ENCODE measurements at regions not wholly inside any gene's neighbourhood (a gene's known extent, or its start where the extent isn't known, plus 50 kb on each side); places are given as distances from the start of the nearest gene placed in this dataset.
"Not testable (repeated sequence)": the region's sequence is repeated elsewhere in the genome, so short reads cannot be mapped to it uniquely, and the experiment has no call there.

DNA sequence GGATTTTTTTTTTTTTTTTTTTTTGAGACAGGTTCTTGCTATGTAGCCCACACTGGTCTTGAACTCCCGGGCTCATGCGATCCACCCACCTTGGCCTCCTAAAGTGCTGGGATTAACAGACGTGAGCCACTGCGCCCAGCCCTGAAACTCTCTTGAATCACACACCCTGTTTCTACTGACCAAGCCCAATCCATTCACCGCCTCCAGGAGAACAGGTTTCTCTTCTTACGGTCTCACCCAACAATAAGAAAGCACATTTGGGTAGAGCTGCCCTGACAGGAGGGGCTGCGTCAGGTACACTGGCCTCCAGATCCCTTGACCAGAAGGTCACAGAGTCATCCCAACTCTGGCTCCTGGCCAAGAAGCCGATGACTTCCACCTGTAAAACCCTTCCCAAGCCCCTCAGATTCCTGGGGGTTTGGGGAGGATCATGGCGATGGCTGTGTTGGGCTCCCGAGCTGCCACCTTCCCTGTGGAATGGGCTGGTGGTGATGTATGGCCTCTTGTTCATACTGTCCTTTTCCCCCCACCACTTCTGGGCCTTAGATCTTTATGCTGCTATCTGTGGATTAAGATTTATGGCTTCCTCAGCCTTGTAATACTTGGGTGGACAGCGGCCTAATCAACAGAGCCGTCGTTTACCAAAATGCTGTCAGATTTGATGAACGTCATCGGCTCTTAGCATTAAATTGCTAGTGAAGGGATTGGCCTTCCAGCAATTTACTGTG lies 89.1 kb downstream of the KATNIP start:
- no peak for DNase-seq (ENCODE audit: low read depth)

DNA sequence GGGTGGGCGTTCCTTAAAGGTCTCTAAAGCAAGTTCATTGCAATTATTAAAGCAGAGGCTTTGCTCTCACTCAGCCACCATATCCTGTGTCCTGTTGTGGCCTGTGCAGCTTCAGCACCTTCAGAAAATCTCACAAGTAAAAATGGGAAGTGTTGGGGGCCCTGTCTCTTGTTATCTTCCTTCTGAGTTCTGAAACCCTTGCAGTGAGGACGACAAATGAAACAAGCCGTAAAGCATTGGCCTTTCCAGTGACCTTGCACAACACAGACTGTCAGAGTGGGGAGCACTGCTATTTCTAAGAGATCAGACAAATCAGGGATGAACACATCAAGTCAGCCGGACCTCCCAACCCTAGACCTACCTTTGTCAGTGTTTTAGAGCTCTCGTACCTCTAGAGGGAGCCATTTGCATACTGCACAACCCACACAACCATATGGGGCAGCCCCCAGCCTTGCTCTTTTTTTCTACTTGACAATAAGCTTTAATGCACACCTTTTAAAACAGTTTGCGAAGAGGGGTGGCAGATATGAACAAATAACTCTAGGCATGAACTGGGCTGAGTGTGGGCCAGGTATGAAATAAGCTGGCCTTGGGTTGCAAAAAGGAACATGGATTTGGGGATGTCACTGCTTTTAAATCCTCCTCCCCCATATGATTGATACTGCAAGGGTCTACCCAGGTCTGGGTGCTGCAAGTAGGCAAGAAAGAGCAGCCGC lies 89.8 kb downstream of the KATNIP start:
- DNase-seq (ENCODE audit: low read depth): peak; percentile 49

DNA sequence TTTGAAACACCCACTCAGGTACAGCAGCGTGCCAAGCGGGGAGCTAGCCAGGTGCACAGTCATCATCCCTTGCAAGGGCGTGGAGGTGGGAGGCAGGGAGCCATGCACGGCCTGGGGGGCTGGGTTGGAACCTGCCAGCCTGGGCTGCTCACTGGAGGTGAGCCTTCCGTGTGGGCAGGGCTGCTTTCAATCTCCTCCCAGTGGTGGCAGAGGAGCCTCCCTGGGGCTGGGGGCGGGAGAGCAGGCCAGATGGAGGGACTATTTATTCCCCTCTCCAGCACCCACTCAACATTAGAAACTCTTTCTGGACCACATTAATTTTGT lies 90.3 kb downstream of the KATNIP start:
- DNase-seq (ENCODE audit: low read depth): no peak

DNA sequence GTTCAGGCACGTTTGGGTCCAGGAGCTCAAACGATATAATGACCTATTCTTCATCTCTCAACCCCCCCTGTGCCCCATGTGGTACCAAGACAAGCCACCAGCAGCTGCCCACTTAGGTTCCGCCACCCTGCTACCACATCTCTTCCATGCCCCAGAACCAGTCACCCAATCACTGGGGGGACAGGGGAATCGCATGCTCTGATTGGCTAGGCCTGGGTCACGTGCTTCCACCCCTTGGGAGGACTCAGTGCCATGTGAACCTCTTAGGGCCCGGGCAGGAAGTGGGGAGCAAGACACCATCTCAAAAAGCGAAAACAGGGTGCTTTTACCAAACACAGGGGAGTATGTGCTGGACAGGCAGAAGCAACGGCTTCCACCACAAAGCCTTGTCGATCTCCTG lies 91.3 kb downstream of the KATNIP start:
- no peak for DNase-seq (ENCODE audit: low read depth)

DNA sequence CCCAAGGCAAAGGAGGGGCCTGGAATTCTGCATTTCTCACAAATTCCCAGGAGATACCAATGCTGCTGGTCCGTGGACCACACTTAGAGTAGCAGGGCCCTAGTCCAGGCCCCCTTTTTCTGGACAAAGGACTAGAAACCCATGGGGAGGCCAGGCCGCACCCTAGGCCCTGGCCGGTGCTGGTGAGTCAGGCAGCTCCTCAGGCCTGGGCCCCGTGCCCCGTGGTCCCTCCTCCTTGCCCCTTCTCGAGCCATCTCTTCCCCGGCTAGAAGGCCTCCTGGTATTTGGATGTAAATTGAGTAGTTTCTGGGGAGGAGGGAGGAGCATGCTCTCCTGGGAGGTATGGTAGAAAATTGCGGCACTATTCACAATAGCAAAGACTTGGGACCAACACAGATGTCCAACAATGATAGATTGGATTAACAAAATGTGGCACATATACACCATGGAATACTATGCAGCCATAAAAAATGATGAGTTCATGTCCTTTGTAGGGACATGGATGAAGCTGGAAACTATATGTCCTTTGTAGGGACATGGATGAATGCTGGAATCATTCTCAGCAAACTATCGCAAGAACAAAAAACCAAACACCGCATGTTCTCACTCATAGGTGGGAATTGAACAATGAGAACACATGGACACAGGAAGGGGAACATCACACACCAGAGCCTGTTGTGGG lies 91.9 kb downstream of the KATNIP start:
- not testable (repeated sequence) for DNase-seq (ENCODE audit: low read depth)

DNA sequence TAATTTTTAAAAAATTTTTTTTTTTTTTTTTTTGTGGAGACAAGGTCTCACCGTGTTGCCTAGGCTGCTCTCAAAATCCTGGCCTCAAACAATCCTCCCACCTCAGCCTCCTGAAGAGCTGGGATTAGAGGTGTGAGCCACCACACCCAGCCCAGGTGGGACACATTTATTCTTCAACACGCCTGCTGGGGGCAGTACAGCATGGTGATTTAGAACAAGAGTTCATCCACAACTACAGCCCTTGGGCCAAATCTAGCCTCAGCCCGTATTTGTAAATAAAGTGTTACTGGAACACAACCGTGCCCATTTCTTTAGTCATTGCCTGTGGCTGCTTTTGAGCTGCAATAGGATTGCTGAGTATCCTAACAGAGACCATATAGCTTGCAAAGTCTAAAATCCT lies 92.8 kb downstream of the KATNIP start:
- peak; percentile 15 for DNase-seq (ENCODE audit: low read depth)

DNA sequence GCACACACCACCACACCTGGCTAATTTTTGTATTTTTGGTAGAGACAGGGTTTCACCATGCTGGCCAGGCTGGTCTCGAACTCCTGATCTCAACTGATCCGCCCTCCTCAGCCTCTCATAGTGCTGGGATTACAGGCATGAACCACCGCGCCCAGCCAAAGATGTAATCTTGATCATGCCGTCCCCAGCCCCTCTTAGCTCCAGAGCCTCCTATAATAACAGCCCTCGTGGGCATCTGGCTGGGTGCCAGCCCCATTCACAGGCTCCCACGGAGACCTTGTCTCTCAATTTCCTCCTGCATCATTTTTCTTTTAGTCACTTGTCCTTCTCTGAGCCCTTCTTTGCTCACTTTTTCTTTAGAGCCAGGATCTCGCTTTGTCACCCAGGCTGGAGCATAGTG lies 94.2 kb downstream of the KATNIP start:
- DNase-seq (ENCODE audit: low read depth): no peak

DNA sequence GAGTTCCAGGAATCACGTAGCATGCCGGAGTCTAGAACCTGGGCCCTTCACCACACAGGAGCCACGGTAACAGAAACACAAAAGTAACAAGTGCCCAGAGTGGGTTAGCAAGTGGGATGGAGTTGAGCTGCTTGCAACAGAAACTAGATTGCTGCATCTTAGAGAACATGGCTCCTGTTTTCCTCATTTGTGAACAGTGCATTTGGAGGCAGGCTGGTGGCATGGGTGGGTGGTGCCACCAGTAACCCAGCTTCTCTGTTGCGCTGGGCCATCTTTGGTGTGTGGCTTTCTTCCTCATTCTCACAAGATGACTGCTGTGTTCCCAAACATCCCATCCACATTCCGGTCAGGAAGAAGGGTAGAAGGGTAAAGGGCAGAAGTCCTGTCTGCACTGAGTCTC lies 95.5 kb downstream of the KATNIP start:
- DNase-seq (ENCODE audit: low read depth): no peak

DNA sequence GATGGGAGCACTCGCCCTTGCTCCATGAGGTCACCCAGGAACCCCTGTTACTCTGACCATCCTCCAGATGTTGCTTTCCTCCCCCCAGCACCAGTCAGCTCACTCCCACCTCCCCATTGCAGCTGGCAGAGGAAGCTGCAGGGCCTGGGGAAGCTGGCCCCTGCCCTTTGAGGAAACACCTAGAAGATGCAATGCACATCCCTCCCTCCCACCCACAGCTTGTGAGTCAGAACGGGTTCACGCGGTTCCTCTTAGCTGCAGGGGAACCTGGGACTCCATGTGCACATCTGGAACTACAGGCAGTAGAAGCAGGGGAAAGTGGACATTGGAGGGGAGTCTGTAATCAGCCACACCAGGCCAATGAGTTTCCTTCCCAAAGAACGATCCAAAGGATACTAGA lies 96.9 kb downstream of the KATNIP start:
- no peak for DNase-seq (ENCODE audit: low read depth)

DNA sequence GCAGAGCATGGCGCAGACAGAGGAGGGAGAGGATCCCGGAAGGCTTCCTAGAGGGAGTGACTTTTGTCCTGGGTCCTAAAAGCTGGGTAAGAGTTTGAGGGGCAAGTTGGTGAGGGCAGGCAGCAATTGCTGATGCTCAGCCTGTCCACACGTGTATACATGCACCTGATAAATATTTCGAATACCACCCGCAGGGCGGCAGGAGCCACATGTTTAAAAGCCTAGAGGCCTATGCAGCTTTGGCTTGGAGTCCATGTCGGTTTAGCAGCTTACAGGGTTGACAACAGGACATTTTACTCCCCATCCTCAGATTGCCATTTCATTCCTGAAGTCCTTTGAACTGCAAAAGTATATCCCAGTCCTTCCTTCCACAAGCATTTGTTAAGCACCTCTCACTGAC lies 99.1 kb downstream of the KATNIP start:
- DNase-seq (ENCODE audit: low read depth): no peak

DNA sequence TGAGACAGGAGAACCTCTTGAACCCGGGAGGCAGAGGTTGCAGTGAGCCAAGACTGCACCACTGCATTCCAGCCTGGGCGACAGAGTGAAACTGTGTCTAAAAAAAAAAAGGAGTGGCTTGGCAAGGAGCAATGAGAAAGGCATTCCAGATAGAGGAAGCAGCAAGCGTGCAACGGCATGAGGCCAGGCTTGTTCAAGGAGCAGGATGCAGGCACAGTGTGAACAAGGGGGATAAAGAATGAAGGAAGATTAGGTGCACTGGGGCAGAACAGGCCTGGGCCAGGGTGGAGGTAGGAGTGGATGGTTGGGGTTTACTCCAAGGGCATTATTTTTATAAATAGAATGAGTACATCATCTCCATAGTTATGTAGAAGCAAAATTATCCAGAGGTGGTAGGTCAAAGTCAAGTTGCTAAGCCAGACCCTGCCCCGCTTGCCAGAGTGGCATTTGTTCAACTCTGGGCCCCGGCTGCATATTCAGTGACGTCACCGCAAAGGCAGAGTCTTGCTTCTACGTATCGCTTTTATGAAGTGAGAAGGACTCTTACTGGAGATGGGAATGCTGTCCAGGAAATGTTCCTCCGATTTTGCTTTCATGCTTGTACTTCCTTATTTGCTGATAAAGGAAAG lies 100.2 kb downstream of the KATNIP start:
- DNase-seq (ENCODE audit: low read depth): peak; percentile 11

DNA sequence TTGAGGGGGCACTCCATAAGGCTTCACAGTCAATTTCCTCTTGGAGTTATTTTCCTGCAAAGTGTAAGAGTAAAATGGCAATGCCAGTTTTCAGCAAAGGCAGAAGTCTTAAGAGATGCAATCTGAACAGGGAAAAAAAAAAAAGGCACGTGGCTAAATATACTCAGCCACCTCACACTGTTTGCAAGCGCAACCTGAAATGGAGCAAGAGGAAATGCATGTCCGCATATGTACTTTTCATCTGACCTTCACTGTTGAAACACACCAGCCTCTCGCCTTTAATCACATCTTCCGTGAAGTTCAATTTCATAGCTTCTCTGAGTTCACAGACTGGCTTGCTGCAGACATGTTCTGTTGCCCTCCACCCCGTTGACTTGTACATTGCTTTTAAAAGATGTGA lies 101.4 kb downstream of the KATNIP start:
- no peak for DNase-seq (ENCODE audit: low read depth)

DNA sequence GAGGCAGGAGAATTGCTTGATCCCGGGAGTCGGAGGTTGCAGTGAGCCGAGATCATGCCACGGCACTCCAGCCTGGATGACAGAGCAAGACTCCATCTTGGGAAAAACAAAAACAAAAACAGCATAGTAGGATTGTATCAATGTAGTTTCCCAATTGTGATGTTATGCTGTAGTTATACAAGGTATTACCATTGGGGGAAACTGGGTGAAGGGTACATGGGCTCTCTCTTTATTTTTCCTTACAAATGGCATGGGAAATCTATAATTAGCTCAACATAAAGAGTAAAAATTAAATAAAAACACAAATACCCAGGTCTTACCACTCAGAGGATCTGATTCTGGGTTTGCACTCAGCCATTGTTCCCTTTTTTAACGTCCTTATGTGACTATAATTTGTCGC lies 107.9 kb downstream of the KATNIP start:
- DNase-seq (ENCODE audit: low read depth): no peak

DNA sequence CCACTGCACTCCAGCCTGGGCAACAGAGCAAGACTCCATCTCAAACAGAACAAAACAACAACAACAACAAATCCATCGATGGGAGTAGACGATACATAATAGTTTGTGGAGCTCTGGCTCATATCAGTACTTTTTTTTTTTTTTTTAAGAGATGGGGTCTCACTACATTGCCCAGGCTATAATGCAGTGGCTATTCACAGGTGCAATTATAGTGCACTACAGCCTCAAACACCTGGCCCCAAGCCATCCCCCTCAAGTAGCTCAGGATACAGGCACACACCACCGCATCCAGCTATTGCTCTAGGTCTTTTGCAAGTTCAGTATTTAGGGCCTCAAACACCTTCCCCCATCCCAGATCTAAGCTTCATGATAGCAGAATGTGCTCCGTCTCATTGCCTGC lies 110.6 kb downstream of the KATNIP start:
- DNase-seq (ENCODE audit: low read depth): no peak

DNA sequence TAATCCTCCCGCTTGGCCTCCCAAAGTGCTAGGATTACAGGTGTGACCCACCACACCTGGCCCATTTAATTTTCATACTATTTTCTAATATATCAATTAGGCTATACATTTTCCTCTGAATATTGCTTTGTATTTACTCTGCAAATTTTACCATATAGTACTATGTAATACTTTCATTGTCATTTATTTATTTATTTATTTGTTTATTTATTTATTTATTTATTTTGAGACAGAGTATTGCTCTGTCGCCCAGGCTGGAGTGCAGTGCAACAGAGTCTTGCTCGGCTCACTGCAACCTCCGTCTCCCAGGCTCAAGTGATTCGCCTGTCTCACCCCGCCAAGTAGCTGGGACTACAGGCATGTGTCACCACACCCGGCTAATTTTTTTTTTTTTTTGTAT lies 113.3 kb downstream of the KATNIP start:
- not testable (repeated sequence) for DNase-seq (ENCODE audit: low read depth)

DNA sequence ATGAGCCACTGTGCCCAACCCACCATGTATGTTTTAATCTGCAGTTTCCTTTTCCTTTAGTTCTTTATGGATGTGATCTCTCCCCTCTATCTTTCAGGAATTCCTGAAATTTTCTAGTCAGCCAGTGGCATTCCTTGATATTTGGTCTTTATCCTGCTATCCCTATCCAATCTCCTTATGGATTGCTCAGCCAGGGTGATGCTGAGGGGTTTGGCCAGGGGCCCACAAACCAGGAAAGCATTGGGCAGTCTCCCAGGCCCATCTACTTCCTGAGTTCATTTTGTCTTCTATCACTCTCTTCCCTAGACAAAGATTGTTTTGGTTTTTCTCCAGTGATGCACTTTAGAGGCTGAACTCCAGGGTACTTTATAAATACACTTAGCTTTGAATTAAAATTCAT lies 115.9 kb downstream of the KATNIP start:
- no peak for DNase-seq (ENCODE audit: low read depth)

DNA sequence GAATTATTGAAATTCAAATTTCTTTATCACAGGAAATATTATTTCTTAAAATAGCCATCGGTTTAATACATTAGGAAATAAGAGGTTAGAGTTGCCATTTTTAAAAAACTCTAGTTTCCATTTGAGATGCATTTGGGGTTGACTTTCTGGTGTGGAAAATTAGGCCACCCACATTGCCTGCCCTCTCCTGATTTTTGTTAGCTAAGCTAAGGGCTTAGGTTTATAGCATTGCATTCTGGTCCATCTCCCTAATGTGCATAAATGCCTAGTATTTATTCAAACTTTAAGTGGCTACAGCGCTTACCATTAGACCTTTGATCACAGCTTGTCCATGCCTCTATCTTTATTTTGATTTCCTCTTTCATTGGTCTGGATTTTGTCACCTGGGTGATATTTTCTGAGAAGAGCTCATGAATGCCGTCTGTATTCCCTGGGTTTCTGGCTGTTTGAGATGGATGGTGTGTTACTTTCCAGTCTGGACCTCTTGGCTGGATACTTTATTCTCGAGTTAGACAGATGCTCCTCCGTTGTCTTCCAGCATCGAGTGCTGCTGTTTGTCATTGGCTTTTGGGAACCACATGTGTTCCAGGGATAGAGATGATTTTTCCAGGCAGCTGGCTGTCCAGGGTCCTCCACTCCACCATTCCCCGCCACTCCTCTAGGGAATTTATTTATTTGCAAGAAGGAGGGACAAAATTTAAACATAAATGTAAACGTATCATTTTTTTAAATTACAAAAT lies 120.3 kb downstream of the KATNIP start:
- DNase-seq (ENCODE audit: low read depth): no peak

DNA sequence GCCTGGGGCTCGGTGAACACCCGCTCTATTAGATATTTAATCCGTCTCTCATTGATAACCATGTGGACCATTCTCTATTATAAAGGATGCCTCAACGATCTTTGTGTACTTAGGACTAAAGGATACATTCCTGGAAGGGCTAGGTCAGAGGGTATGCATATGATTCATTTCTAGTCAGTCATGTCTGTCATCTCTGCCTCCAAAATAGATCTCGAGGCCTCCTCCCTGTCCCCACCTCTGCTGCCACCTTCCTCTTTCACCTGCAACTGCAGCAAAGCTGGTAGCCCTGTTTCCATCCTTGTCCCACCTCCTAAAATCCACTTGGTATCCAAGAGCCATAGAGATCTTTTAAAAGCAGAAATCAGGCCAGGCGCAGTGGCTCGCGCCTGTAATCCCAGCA lies 121.5 kb downstream of the KATNIP start:
- no peak for DNase-seq (ENCODE audit: low read depth)

DNA sequence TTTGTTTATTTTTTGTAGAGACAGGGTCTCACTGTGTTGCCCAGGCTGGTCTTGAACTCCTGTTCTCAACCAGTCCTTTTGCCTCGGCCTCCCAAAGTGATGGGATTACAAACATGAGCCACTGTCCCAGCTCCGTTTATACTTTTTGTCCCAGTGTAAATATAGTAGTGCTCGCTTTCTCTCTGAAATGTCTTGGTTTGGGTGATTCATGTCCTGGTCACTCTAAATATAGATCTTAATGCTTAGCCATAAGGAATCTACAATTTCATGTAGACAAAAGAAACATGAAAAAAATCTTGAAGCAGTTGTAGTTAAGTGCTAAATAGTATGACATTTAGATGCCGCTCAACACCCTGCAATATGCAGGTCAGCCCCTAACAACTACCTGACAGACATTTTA lies 126.9 kb downstream of the KATNIP start:
- peak; percentile 62 for DNase-seq (ENCODE audit: low read depth)

DNA sequence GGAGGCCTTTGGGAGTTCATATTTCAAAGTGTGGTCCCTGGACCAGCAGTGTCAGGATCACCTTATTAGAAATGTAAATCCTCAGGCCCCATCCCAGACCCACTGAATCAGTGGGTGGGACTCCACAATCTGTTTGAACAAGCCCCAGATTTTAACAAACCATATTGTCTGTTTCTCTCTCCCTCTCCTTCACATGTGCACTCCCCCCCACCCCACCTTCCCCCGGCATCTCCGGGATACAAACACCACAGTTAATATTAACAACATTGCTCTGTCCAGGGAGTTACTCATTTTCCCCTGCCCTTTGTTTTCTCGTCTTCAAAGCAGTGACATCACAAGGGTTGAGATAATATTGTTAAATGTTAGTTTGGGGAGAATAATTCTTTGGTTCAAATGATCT lies 127.3 kb downstream of the KATNIP start:
- DNase-seq (ENCODE audit: low read depth): peak; percentile 85

DNA sequence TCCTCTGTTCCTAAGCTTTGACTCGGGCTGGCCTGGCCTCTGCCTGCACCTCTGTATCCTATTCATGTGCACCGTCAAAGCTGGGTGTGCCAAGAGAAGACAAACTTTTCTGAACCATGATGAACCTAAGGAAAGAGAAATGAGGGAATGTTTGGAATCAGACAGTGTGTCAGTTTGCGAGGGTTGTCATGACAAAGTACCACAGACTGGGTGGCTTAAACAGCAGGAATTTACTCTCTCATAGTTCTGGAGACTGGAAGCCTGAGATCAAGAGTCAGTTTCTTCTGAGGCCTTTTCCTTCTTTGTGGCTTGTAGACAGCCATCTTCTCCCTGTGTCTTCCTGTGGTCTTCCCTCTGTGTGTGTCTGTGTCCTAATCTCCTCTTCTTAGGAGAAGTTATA lies 129.0 kb downstream of the KATNIP start:
- DNase-seq (ENCODE audit: low read depth): peak; percentile 66

DNA sequence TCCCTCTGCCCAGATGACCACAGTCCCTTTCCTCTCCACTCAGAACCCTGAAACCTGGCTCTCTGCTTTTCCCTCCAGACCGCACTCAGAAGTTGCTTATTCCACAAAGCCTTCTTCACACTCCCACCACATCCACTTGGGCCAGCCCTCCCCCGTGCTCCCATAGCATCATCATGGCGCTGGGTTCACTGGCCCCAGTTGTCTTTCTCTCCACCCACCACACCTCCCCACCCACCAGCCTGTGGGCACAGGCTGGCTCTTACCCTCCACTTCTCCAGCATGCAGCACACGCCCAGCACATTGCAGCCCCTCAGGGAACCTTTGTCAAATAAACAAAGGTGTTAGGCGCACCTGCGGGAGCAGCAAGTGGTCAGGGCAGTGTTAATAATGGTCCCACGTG lies 130.0 kb downstream of the KATNIP start:
- no peak for DNase-seq (ENCODE audit: low read depth)

Measured in renal cortical epithelial cell (primary cell).